ENCODE measurements at regions not wholly inside any gene's neighbourhood (a gene's known extent, or its start where the extent isn't known, plus 50 kb on each side); places are given as distances from the start of the nearest gene placed in this dataset.

- TF ChIP-seq, protein P1, sequence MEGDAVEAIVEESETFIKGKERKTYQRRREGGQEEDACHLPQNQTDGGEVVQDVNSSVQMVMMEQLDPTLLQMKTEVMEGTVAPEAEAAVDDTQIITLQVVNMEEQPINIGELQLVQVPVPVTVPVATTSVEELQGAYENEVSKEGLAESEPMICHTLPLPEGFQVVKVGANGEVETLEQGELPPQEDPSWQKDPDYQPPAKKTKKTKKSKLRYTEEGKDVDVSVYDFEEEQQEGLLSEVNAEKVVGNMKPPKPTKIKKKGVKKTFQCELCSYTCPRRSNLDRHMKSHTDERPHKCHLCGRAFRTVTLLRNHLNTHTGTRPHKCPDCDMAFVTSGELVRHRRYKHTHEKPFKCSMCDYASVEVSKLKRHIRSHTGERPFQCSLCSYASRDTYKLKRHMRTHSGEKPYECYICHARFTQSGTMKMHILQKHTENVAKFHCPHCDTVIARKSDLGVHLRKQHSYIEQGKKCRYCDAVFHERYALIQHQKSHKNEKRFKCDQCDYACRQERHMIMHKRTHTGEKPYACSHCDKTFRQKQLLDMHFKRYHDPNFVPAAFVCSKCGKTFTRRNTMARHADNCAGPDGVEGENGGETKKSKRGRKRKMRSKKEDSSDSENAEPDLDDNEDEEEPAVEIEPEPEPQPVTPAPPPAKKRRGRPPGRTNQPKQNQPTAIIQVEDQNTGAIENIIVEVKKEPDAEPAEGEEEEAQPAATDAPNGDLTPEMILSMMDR (IDR thresholded peaks at IDR 0.05; ENCODE audit: poor library complexity, severe bottlenecking): no peak
- no peak for TF ChIP-seq POLR2AphosphoS5 (IDR thresholded peaks at IDR 0.05)
- TF ChIP-seq RAD21 (conservative IDR thresholded peaks at IDR 0.05): no peak
- no peak for TF ChIP-seq EP300 (conservative IDR thresholded peaks at IDR 0.05; ENCODE audit: poor library complexity, severe bottlenecking)
- TF ChIP-seq REST (IDR thresholded peaks at IDR 0.05; ENCODE audit: borderline replicate concordance): no peak
- no peak for TF ChIP-seq TAF1 (IDR thresholded peaks at IDR 0.05; ENCODE audit: low read depth)
These were observed 682.2 kb upstream of the RAG2 start for GRCh38 chr11:37280200-37280599.
